DMS114 treated with DMSO at 0.1 percent for 48 hours (cell line): ENCODE measurements at regions not wholly inside any gene's neighbourhood (a gene's known extent, or its start where the extent isn't known, plus 50 kb on each side); places are given as distances from the start of the nearest gene placed in this dataset.

Source experiments
- DNase-seq: peaks from one replicate; lab custom pipeline; 2025; ENCODE audit not compliant: unreplicated experiment; lab: John Stamatoyannopoulos, UW

DNA sequence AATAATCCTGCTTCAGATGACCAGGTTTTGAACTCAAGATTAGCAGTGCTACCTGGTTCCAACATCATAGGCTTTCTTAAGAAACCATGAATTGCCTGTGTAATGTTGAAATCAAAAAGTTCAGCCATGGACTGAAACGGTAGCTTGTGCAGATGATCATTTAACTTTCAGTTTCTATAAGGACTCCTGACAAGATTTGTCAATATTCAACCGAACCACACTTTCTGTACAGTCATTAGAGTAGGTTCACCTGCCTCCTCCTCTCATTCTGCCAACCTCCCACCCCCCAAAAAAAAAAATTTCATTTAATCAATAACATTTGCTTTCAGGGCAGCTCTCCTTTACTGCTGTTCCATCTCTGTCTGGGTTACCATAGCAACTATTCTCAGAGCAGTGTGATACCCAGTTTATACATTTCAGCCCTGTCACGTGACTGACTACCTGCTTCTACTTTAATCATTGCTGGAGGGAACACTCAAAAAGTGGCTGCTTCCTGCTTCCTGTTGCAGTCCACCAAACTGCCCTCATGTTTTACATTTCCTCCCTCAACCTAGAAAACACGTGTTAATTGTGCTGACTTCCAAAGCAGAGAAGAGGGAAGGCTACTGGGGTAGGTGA is 275.5 kb downstream of the SS18 start:
- no peak for DNase-seq

DNA sequence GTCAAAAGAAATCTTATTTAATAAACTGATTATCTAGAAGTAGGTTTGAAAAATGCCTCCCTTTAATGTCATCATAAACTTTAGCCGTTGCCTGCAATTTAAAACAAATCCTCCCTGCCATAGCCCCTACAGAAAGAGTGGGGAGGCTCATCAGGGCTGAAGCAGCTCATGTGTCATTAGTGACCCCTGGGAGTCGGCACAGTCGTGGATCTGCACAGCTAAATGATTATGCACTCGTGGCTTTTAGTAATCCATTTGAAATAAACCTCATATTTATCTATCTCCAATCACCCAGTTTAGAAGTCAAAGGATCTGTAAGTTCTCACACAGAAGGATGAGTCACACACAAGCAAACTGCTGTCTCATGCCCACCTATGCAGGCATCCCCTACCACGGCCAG is 277.3 kb downstream of the SS18 start:
- DNase-seq = no peak

DNA sequence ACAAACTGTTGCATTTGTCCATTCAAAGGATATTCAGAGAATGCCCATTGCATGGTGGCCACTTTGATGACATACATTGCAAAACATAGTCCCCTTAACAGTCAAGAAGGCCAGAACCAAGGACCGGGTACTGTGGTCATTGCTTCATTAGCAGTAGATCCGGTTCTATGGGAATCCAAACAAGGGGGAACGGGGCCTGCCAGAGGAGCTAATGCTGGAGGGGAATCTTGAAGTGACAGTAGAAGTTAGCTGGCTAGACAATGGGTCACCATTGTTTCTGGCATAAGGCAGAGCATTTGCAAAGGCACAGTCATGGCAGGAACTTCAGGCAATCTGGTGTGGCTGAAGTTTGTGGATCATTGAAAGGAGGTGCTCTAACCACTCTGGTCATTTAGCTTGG is 279.7 kb downstream of the SS18 start:
- DNase-seq = no peak

DNA sequence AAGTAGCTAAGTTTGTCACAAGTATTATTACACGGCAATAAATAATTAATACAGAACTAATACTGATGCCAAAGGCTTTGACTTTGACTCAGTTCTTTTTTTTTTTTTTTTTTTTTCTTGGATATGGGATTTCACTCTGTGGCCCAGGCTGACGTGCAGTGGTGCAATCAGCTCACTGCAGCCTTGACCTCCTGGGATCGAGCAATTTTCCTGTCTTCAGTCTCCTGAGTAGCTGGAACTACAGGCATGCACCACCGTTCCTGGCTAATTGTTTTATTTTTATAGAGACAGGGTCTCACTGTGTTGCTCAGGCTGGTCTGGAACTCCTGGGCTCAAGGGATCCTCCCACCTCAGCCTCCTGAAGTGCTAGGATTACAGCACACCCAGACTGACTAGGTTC is 284.5 kb downstream of the SS18 start:
- DNase-seq = no peak

DNA sequence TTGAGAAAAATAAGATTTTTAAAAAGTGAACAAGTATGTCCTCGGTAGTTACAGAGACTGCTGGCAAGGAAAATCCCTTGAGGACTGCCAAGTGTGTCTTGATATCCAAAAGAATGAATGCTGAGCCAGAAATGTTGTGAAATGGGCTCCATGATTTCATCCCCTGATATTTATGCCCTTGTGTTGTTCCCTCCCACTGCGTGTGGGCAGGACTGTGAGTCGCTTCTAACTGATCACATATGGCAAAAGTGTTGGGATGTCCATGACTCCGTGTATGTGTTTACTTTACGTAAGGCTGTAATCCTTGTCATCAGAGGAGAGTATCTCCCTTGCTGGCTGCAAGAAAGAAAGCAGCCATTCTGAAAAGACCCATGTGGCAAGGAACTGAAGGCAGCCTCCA is 285.1 kb downstream of the SS18 start:
- no peak for DNase-seq

DNA sequence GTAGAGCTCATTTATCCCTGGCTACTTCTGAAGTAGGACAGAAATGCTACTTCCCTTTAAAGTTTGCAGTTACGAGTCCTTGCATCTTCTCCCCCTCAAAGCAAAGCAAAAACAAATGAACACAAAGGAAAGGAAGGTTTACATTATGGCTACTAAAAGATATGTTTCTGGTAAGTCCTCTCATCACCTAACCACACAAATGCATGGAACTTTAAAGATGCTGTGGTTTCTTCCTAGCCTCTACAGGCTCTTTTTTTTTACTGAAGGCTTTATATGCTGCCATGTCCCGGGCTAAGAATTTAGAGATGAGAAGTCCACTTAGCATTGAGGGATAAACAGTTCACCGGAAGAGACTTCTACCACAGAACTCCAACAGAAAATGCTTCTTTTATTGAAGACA is 291.2 kb downstream of the SS18 start:
- no peak for DNase-seq

DNA sequence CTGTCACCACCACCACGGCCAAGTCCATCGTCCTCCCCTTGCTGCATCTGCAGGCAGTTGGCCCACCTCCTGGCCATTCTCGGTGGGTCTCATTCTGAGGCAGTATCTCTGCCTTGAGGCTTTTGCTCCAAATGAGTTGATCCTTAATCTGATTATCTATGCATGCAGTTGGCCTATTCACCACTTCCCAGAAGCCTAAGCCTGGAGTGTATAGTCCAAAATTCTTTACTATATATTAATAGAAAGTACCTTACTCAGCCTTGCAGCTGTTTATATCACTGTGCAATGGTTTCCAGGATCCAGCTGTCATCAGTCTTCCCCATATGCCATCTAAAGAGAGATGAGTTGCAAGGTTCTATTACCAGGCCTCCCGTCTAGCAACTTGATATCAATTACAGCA is 292.4 kb downstream of the SS18 start:
- DNase-seq = no peak

DNA sequence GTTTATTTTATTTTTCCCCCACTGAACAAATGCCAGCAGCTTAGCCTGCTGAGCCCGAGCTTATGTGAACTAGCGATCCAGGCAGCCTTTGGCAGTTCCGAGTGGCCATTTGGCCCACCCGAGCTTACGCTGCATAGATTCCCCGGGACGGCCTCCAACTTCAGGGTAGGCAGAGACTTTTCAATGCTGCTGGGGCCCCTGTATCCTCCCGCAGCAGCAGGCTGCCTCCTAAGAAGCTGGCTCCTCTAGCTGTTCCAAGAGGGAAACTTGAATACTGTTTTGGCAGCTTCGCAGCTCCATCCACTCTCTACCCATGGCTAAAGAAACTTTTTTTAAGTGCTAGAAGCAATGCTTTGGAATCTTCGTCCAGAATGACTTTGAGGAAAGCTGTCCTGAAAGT is 295.2 kb downstream of the SS18 start:
- DNase-seq = no peak

DNA sequence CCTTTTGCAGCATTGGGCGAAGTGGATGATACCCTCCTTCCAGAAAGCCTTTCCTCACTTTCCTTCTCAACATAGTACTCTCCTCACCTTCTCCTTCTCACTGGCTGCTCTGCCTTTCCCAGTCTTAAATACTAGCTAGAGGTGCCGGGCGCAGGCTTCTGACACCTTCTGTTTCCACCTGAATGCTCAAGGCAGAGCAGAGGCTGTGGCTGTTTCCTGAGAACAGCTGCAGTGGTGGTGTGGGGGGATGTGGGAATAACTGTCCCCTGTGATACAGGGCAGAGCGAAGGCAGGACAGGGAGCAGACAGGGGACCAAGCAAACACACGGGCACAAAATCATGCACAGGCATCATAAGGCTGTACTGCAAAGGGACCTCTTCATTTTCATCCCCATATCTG is 303.1 kb downstream of the SS18 start:
- no peak for DNase-seq

DNA sequence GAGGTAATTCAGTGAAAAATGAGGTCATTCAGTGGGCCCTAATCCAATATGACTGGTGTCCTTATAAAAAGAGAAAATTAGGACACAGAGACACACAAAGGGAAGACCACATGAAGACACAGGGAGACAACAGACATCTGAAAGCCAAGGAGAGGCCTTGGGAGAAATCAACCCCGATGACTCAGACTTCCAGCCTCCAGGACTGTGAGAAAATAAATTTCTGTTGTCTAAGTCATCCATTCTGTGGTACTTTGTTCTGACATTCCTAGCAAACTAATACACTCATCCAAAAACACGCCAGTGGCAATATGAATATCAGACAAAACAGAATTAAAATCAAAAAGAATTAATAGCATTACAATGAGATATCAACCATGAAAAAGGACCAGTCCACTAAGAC is 303.7 kb downstream of the SS18 start:
- no peak for DNase-seq

DNA sequence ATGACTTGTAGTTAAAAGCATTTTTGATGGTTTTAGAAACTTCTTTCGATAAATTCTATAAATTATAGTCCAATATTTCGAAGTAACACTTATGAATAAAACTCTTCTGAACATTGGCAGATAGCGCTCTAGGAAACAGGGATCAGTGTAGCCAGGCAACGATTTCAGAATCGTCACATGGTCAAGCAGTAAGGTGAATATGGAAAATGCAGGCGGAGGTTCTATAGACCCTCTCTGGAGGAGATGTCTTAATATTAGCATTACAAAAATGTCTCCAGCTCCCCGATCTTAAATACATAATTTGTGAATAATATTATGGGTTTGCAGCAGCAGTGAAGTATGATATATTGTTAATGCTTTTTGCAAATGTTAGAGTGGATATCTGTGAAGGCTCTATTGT is 310.3 kb downstream of the SS18 start:
- no peak for DNase-seq

DNA sequence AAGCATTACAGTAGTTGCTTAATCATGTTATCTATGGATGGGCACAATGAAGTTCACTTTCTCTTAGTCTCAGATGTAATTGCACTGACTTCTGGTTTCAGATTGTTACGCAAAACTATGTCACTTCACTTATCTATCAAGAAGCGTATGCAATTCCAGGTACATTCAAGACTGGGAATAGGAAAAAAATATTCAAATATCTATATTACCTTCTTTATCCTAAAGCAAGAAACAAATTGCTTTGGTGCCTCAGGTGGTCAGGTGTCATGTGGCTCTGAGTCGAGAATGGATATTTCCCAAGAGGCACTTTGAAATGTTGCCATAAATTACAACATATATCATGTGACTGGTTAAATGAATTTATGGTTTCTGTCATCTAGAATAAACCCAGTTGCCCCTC is 318.6 kb downstream of the SS18 start:
- no peak for DNase-seq

DNA sequence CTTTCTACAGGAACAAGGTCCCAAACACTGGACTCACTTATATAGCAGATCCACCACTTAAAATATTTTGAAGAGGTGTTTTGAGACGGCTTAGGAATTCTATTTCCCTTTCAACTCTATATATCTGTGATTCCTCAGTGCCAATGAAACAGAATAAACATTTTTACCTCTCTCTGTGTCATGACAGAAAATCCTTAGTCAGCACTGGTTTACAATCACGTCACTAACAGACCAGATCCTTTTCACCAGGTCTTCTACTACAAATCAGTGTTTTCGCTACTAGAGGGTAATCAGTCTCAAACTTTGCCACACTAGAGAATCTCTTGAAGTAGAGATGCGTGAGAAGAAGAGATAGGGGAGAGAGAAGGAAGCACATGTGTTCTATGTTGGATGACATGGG is 325.6 kb downstream of the SS18 start:
- no peak for DNase-seq

DNA sequence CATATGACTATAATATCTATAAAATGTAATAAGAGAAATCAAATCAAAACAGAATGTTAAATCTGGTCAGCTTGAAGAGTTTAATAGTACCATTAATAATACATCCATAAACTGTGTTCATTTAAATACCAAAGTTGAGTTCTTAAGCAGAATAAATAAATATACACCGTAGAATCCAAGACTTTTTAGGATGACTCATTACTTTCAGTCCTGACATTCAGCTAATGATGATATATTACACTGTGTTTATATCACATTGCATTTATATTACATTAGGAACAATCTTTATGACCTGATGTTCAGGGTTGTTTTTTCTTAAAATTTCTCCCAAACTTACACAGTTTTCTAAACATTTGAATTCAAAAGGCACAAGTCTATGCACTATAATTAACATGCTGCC is 331.3 kb downstream of the SS18 start:
- no peak for DNase-seq

DNA sequence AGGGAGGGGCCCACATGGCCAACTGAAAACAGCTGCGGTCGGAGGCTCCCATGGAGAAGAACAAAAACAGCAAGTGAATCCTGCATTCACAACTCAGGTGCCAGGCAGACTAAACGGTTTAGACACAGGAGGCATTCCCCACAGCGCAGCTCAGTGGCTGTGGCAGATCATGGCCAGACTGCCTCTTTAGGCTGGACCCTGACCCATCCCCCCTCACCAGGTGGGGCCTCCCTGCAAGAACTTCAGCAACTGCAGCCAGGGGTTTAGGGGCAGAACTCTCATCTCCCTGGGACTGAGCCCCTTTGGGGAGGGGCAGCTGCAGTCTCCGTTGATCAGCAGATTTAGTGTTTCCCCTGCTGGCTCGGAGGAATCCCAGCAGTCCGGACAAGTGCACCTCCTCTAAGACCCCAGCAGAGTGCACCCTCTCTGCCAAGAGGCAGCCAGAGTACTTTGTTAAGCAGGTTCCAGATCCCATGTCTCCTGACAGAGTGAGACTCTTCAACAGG is 346.7 kb downstream of the SS18 start:
- DNase-seq = no peak

DNA sequence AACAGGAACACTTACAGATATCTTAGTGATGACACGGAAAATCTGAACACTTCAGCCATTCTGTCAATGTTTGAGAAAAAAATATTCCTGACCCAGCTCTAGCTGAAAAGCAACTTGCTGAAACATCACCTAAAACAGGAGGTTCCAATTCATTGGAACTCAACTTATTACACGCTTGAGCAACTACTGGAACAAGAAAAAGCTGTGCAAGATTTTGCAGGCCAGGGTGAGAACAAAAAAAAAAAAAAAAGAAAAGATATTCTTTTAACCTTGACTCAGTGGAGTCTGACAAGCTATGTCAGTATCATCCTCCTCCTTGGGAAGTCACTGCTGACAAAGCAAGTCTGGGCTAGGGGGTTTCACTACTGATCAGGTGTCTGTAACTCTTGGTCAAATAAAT is 351.0 kb downstream of the SS18 start:
- no peak for DNase-seq

DNA sequence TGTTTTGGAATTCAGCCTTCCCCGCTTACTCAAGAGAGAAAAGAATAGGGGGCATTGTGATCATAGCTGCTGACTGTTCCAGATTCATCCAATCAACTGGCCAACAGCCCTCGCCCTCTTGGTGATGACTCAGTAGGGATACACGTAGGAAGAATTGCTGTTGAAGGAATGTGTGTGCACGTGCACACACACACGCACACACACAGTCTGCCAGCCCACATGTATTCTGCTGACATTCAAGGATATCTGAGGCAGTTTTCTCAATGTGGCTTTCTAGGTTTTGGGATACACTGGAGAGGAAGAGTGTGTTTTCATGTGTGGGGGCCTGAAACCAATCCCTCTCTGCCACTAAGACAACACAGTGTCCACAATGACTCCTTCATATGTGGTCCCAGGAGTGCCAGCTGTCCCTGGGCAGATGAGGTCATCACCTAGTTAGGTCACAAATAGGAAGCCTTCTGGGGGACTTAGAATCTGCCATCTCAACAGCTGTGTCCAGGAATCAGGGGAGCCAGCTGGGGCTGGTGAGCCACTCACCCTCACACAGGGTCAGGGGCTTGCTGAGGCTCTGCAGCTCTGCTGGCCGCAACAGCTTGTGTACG is 352.6 kb downstream of the SS18 start:
- no peak for DNase-seq

DNA sequence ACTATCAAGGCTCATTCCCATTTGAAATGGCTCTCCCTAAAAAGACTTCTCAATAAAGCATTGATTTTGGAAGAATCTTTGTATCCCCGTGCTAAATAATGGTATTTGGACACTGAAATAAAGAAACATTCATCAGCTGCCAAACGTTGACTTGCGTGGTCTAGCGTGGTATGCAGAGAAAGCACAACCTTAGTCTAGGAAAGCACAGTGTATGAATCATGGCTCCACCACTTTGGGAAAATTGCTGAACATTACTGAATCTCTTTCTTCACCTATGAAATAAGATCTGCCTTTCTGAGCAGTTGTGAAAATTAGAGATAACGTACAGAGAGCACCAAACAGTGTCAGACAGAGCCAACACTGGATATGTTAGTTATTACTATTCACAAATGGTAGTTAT is 353.9 kb downstream of the SS18 start:
- DNase-seq = no peak

DNA sequence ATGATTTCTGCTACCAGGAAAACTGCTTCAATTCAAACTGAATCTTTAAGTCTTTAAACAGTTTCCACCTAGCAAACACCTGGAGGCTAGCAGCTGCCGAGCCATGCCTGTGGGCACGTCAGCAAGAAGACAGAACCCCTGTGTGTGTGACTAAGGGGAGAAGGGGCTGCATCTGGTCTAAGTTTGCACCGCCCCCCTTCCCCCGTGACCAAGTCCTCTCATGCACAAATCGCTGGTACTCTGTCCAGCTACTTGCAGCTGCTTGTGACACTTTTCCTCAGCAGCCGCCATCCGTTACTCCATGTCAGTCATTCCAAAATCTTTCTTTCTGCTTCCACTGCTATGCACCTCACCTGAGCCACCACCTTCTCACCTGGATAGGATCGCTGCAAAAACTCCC is 355.0 kb downstream of the SS18 start:
- no peak for DNase-seq

DNA sequence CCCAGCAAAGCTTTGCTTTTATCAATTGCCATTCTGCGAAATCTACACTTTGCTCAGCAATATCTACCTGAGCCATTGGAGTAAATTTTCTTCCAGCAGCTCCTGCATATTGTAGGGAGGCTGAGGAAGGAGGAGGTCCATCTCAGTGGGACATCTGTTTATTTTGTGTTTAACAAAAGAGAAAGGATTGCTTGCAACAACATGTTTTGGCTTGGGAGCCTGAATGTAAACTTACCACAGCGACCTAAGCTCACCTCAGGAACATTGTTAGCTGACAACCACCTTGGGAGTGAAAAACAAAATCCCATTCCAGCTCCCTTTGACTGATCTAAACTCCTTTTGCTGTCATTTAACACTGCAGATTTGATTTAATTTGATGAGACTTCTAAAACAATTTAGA is 356.1 kb downstream of the SS18 start:
- DNase-seq = no peak

DNA sequence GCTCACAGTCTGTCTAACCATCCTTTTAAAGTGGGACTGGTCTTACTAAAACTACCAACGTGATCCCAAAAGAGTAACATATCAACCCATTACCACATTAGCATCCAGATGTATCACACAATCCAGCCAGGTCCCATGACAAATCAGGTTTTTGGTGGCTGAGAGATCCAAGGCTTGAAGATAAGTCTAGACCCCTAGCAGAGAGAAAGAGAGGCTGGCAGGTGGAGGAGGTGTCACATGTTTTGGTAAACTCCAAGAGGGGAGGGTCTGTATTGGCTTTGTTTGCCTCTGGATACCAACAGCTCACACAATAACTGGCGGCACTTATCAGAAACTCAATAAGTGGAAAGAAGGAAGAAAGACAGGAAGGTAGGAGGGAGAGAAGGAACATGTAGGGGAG is 357.6 kb downstream of the SS18 start:
- no peak for DNase-seq

DNA sequence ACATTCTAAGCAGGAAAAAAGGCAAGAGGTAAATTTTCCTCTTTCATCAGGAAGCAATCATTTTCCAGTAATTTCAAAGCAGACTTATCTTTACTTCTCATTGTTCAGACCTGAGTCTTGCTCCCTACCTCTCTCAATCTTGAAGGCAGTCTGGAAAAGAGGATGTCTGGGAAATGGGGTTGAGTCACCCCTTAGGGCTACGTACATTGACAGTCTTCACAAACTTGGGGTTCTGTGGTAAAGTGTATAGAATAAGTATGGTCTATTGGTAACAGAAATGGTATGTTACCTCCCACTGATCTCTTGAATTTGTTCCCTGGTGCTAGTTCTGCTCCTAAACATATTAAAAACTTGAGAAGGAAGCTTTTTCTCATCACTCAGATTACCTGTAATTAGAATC is 361.3 kb downstream of the SS18 start:
- no peak for DNase-seq

DNA sequence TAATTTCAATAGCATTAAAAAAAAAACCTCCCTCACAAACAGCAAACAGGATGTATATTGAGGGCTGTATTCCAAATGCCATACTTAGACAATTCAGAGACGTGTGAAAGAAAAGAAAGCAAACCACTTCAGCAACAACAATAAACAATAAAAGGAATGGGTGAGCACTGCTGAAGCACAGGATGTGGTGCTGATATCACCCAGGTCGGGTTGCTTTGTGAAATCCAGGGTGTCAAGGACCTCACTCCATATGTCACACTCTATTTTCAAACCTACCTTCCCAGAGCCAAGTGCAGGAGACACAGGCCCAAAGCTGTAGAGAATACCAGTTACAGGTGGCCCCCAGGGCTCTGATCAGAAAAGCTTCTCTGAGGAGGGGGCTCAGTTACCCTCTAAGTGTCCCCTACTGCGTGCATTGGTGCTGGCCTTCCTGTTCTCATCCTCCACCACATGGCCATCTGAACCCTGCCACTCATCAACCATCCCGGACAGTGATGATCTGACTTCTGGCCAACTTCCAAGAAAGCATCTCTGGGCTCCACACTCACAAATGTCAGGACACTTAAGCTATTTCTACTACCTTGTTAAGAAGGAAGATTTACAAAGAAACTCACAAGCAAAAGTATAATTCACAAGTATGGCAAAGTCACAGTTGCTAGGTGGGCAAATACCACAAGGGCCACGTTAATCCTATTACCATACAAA is 363.0 kb downstream of the SS18 start:
- DNase-seq = no peak
